NCI-H345 (cell line): ENCODE measurements at regions not wholly inside any gene's neighbourhood (a gene's known extent, or its start where the extent isn't known, plus 50 kb on each side); places are given as distances from the start of the nearest gene placed in this dataset.
A peak's percentile ranks its signal among the peaks of the same experiment; 100 is the strongest.

Source experiments
- DNase-seq: peaks from one replicate; lab custom pipeline; 2025; lab: John Stamatoyannopoulos, UW

DNA sequence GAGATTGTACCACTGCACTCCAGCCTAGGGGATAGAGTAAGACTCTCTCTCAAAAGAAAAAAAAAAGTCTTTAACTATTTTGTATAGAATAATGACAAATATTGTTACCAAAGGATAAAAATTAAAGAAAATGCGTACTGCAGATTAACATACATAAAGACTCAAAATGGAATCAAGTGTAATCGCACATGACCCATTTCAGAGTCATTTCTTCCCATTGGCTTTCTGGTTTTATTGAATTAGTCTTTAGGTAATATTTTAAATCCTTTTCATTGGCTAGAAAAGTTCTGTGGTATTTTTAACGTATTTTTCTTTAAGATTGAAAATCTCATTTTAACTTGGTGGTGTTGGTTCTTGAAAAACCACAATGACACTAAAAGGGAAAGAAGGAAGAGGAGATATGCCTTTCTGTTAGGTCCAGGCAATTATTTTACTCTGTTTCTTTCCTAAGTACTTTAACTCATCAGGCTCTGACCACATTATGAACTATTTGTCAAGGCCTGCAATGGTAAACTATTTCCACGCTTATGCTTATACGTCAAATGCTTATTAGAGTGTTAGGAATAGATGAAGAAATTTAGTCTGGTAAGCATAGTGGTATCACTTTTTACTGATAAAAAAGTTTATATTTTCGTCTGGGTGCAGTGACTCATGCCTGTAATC is 52.3 kb downstream of the PLEKHG1 start:
- no peak for DNase-seq

DNA sequence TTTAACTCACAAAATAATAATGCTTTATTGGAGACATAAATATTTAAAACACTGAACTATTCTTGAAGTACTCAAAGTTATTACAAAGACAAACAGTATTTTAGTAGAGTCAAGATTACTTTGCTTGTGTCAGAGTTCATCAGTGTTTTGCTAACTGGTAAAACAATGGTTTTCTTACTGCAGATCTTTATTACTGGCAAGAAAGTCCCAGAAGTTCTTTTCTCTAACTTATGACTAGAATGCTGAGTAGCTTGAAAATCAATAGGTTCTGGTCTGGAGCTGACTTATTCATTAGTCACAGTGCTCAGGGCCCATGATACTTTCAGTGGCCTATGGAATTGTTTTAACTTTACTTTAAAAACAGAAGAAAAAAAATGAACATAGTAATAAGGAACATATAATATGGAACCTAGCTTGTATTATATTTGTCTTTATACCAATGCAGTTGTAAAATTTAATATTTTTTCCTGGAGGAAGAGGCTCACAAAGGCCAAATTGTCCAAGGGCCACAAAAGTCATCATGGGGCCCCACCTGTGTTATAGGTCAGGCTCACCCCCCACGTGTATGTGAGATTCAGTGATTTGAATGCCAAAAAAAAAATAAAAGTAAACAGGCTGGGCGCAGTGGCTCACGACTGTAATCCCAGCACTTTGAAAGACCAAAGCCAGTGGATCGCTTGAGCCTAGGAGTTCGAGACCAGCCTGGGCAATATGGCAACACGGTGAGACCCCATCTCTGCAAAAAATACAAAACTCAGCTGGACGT is 53.3 kb downstream of the PLEKHG1 start:
- DNase-seq, result no peak

DNA sequence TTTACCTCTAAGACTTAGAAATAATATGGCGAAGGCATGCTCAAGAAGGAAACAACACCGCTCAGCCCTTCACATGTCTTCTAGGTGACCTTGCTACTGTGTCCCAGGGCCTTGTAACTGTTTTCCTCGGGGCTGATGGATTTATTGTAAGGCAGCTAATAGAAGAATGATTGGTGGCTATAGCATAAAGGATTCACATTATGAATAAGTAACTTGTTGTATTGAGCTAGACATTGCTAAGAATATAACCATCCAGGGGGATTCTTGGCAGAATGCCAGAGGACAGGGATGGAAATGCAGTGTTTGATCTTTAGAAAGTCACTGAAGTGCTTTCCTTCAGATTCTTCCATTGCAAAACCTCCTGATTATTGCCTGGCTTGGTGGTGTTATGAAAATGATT is 54.9 kb downstream of the PLEKHG1 start:
- peak; percentile 3 for DNase-seq

DNA sequence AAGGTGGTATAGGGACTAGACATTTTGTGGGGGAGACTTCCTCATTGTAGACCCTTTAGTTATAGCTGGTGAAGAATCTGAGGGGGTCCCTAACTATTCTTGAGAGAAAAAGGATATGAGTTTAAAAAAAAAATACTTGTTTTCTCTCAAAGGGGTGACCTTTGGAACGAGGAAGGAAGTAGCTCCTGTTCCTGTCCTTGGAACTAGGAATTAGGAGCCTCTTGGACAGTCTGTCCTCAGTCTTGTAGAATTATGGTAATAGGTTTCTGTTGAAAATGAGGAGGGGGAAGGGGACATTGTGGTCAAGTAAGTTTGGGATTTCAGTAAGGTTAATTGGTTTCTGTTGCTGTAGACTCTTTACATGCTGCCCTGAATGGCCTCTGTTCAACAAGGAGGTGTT is 56.5 kb downstream of the PLEKHG1 start:
- no peak for DNase-seq

DNA sequence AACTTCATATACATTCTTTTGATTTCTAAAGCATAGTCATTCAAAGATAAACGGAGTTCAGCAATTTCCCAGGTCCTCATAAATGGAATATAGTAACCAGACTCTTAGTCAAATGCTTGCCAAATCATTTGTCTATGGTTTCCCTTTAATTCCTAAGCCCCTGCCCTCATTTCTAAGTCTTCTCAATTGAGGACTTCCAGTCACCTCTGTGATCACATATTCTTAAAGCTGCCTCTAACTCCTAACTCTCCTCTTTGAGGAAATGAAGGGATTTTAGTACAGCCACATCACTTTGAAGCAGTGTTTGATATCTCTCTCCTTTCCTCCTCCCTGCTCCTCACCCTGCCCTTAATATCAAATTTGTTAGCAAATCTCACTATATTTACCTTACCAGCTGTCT is 58.7 kb downstream of the PLEKHG1 start:
- DNase-seq, result no peak

DNA sequence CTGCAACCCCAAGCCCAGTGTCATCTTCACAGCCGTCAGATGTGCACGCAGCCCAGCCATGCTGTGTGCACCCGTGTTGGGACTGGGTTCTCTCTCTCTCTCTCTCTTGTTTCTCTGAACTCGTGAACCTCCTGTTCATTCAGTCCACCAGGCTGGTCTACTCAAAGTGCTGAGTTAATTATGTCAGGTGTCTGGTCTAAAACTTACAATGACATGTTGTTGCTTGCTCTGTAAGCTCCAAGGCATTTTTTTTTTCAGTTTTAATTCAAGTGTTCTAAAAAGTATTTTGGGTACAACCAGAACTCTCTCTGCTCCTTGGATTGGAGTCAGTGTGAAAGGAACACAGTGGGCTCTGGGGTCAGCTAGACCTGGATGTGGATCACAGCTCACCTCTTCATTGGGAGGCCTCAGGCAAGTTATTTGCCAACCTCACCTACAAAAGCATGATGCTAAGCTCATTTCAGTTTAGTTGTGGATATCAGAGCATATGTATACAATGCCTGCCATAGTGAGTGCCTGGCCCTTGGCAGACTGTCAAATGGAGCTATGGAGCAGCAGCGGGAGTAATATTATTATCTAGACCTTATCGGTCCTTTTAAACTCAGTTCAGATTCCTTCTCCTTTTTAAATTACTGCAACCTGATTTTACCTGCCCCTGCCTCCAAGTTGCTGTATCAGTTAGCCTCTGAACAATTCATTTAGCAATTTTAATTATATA is 59.5 kb downstream of the PLEKHG1 start:
- peak; percentile 57 for DNase-seq

DNA sequence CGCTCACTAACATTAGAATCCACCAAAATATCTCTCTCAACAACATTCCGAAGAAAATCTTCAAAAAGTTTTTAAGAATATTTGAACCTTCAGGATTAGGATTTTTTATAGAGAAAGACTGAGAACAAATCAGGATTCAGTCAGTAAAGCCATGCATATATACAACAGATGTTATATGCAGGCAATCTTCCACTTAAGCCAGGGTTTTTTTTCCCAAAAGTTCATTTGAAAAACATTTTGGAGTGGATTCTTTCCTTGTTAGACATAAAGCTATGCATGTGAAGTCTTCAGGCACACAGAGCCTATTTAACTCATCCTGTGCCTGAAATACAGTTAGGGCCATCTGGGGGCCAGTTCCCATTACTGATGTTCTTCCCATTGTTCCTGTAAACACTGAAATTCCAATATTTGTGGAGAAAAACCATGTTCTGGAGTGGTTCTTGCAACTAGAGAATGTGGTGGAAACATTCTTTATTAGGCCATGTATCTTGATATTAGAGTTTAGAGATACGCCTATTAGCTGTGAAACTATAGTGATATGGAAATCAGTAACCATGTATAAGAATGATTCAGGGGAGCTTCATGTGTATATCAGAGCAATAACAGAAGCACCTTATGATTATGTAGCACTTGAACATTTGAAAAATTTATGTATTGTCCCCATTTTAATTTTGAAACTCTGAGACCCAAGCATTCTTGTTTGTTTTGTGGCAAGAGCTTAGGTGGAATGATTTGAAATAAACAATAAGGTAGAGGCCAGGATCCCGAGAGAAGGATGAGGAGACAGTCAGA is 61.7 kb downstream of the PLEKHG1 start:
- no peak for DNase-seq

DNA sequence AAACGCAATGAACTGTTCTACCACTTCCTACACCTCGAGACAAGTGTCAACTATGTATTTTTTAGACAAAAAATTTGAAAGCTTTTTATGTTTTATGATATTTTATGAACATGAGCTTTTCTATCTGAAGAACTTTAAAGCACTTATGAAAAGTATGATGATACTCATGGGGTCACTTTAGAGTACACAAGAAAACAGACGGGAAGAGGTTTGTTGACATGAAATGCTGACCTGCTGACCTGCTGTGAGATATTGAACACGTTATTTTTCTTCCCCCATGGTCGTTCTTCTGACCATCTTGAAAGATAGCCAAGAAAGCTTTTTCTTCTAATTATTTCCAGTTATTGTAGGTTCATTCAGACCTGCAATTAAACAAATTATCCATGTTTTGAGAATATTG is 63.1 kb downstream of the PLEKHG1 start:
- DNase-seq, result no peak

DNA sequence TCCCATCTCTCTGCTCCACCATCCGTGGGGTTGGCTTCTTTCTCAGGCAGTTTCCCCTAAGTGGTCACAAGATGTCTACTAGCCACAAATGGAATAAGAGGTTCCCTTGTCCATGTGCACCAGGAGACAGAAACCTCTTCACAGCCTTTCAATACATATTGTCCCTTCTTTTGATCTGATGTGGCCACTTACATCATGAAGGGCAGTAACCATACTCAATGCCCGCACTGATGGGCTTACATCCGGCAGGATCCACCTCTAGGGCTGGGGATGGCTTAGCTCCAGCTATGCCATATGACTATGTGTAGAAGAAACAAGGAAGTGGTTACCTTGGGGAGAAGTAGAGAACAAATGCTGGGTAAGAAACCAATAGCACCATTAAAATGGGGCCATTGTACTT is 64.4 kb downstream of the PLEKHG1 start:
- DNase-seq, result no peak

DNA sequence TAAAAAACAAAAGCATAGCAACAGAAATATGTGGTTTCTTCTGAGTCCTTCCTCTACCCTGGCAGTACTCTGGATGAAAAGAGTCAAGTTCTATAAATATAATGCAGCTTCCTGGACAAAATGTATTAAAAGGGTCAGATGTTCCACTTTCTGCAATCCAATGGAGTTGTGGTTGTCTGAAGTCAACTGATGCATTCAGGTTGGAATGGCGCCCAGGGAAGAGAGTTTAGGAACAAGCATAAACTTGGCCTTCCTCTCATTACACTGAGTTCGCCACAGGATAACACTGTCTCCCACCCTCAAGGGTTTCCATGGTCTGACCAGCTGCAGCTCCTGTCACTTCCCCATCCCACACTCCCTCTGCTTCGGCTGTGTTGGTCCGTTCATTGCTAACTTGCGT is 66.4 kb downstream of the PLEKHG1 start:
- no peak for DNase-seq

DNA sequence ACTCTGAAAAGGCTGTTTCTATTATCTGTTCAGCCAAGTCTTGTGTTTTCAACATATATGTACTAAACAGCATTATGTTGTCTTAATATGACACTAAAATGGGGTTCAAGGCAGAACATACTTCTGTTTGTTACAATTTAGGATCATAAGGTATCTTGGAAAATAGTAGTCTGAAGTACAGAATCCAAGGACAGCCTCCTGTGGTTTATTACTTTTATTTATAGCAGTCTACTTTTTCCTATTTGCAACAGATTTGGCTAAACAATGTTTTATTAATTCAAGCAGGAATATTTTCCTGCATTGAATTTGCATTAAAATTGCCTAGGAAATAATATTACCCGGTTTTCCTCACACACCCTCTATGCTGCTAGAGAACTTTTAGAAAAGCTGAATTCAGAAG is 67.7 kb downstream of the PLEKHG1 start:
- no peak for DNase-seq

DNA sequence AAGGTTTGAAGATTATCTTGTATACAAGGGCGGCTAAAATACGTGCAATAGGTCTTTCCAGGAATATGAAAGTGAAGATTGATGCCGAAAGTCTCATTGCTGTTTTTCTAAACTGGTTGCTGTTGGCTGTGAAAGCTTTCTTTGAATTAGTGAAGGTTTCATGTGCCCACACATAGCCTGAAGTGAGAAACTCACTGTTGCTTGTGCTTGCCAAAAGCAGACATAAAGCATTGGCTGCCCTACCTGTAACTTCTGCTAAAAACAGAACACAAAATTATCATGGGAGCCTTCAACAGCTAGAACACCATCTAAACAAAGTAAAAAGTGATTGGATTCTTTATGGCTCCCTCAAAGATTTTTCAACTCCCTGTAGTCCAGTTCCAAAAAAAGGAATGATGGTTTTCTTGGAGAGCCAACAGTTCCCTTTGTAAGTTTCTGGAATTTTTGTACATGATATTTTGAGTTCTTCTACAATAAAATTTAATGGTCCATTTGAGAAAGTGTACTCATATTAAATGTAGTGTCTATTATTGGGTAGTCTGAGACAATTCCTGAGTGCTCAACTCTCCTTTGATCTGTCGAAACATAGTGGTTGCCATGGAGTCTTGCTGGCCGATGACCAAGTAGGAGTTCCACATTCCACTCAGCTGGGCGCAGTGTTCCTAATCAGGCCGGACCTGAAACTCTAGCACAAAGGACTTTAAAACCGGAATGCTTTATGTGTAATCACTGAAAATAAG is 68.5 kb downstream of the PLEKHG1 start:
- DNase-seq, result peak; percentile 38

DNA sequence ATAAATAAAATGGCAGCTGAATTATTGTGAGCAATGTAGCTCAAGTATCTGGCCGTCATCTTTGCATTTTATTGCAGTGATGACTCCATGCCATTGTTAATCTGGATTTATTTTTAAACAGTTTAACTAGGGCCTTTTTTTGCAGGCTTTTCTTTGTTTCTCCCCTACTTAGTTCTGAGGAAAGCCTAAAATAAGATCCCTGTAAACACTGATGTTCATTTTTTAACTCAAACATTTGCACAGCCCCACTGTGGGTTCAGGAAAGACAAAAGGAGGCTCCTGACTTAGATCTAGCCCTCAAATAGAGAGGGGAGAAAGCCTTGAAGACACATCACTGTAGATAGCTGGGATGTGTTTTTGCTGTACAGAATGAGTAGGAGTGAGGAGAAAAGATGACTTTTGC is 69.2 kb downstream of the PLEKHG1 start:
- no peak for DNase-seq

DNA sequence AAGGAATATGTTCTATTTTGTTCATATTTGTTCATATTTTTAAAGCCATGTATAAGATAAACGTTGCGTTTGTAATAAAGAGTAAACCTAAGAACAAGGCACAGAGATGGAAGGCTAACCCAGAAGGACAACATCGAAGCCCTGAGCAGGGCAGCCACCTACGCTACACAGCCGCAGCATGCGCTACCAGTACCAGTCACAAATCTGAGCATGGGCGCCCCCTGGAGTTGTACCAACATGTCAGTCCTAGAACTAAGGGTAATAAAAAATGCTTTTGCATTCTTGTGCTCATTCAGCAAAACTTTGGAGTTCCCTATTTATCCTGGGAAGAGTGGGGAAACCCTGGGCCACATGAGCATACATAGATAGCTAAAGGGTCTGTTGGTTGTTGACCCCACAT is 70.6 kb downstream of the PLEKHG1 start:
- DNase-seq, result no peak

DNA sequence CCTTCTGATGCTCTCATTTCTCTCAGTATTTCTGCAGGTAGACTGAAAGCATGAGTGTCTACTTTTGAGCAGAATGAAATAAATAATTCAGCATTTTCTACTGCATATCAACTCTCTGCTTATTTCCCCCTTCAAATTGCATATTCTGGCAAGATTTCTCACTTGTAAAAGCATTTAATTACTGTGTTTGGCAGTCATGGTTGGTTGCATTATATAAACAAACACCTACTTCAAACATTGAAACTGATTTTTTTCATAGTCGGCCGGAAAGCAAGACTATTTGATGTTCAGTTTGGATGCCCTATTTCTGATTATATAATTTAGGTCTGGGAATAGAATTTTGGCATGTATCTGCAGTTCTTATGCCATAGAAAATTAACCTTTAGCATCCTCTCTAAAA is 73.1 kb downstream of the PLEKHG1 start:
- DNase-seq, result peak; percentile 7

DNA sequence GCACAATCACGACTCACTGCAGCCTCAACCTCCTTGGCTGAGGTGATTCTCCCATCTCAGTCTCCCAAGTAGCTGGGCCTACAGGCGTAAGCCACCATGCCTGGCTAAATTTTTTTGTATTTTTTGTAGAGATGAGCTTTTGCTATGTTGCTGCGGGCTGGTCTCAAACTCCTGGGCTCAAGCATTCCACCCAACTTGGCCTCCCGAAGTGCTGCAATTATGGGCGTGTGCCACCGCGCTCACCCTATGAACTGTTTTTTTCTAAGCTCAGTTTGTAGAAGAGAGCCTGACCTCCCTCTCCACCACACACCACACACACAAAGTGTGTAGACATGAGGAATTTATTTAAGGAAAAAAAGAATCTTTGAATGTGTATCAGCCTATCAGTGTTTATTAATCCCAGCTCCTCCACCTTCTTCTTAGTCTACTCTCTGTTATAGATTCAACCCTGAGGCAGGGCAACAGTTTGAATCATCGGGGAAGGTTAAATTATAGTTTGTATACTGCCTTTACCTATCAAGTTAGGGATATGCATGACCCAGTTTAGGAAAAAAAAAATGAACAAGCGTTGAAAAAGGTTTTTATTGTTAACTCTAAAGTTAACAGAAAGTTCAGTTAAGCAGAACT is 74.1 kb downstream of the PLEKHG1 start:
- DNase-seq, result no peak

DNA sequence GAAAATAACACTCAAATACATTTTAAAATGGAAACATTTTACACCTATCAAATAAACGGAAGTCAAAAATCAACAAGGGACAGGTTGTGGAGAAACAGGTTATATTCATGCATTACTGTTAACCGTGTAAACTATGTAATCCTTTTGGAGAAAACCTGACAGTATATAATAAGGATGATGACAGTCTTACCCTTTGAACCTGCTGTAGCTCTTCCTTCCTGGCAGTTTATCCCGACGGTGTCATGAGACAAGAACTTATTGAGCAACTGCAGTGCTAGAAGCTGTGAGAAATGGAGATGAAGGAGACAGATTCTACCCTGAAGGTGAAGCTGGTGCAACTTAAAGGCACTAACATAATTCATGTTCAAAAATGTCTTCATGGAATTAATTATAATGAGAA is 76.7 kb downstream of the PLEKHG1 start:
- no peak for DNase-seq

DNA sequence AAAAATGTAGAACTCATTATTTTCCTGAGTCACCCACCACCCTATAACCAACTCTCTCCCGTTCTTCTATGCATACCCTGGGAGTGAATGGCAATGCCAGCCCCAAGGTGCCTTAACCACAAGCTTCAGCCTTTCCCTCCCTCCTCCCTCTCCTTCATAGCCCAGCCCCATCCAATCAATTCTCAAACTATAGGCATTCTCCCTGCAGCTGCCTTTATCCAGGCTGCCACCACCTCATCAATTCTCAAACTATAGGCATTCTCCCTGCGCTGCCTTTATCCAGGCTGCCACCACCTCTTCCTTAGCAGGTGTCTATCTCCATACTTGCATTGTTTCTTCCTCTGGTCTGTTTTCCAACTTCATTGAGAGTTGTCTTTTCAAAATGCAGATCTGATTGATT is 77.1 kb downstream of the PLEKHG1 start:
- no peak for DNase-seq

DNA sequence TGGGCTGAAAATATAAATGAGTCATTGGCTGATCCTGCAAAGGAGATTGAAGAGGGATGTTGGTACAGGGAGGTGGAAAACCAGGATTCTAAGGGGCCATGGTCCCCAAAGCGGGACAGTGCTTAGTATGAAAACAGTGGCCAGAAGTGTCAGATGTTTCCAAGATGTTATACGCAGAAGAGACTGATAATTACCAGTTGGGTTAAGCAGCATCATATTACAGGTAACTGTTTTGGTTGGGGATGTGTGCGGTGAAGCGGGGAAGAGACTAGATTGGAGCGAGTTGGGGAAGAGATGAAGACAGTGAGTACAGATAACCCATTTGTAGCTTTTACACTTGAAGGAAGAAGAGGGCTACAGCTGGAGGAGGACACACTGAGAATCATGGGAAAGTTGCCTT is 80.8 kb downstream of the PLEKHG1 start:
- DNase-seq, result no peak

DNA sequence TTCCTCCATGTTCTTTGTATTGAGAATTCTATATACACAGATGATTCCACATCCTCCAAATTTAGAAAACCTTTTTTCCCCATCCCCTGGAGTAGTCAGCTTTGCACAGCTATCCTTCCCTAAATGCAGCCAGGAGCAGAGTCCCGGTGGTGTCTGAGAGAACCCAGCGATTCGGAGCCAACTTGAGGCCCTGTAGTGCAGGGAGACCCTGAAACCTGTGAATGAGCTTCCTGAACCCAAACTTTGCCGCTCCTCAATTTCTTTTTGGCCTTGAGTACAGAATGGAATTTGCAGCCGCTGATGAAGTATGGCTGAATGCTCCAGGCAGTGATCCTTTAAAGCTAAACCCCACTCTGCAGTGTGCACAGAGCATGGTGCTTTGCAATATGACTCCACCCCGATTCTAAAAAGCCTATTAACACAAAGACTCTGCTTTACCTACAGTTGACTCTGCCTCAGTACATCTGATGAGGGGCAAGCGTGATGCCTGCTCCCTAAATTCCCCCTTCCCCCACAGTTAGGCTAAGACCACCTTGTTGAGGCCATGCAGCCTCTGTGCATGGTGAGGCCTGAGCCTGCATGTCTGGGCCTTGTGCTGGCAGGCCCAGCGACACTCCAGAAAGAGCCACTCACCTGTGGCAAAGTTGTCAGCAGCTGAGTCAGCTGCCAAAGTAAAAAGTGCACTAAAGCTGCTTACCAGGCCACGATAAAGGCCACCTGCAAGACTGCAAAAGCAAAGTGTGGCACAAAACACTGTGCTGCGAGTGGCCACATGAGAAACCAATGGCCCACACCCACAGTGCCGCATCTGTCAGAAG is 82.1 kb downstream of the PLEKHG1 start:
- DNase-seq, result no peak
